AG04449 (cell line): ENCODE measurements at regions not wholly inside any gene's neighbourhood (a gene's known extent, or its start where the extent isn't known, plus 50 kb on each side); places are given as distances from the start of the nearest gene placed in this dataset.
"Not testable (repeated sequence)": the region's sequence is repeated elsewhere in the genome, so short reads cannot be mapped to it uniquely, and the experiment has no call there.

Experiments used
- CTCF ChIA-PET: fragments of 350-600 bp; formaldehyde crosslinking; extraction: SDS; loops from one replicate; lab custom pipeline; 2021; ENCODE audit warnings: antibody characterized with exemption; lab: Yijun Ruan, JAX
- POLR2A ChIA-PET: fragments of 400-600, 350-600 bp; formaldehyde crosslinking; extraction: SDS; loops from one replicate; lab custom pipeline; 2020; ENCODE audit warnings: antibody characterized with exemption, inconsistent platforms; lab: Yijun Ruan, JAX
- DNase-seq: peaks from one replicate; pipeline ENCODE4 v3.0.0-alpha.2; 2010; ENCODE audit warnings: low read depth, low spot score
- H3K4me3 ChIP-seq: 2 replicates; pipeline ENCODE4 v1.5.1; 2011; ENCODE audit warnings: low read depth, mild to moderate bottlenecking, control low read depth, low read length
- CTCF ChIP-seq: IDR thresholded peaks from one replicate; pipeline ENCODE4 v1.5.1; 2011; ENCODE audit warnings: mild to moderate bottlenecking, moderate library complexity, low read length, control low read depth, inconsistent platforms; ENCODE audit not compliant: insufficient read depth; ENCODE audit errors: missing control alignments

- no peak for TF ChIP-seq CTCF
- POLR2A ChIA-PET: no interaction called here
- DNase-seq: no peak
- H3K4me3 ChIP-seq: no peak overlapping the region
- CTCF ChIA-PET: no interaction called here
These were observed 384.1 kb downstream of the ALG10 start for GRCh38 chr12:34406228-34406995.

GRCh38 chr12:34406996-34407300, 384.7 kb downstream of the ALG10 start:
- H3K4me3 ChIP-seq: no peak overlapping the region
- POLR2A ChIA-PET: no interaction called here
- DNase-seq: no peak
- no peak for TF ChIP-seq CTCF
- CTCF ChIA-PET: no interaction called here

GRCh38 chr12:34407813-34408212, 385.5 kb downstream of the ALG10 start:
- no peak overlapping the region for H3K4me3 ChIP-seq
- POLR2A ChIA-PET: no interaction called here
- CTCF ChIA-PET: no interaction called here
- no peak for DNase-seq
- TF ChIP-seq CTCF: no peak

- CTCF ChIA-PET, POLR2A ChIA-PET, H3K4me3 ChIP-seq, DNase-seq: not testable (repeated sequence)
These were observed 409.2 kb downstream of the ALG10 start for GRCh38 chr12:34431509-34431908.
